HG03060 (cell line): ENCODE measurements at regions not wholly inside any gene's neighbourhood (a gene's known extent, or its start where the extent isn't known, plus 50 kb on each side); places are given as distances from the start of the nearest gene placed in this dataset.
"Not testable (repeated sequence)": the region's sequence is repeated elsewhere in the genome, so short reads cannot be mapped to it uniquely, and the experiment has no call there.

Source experiments
- ATAC-seq: cut with Tn5 transposase; IDR thresholded peaks from one replicate; pipeline ENCODE4 v1.9.1; 2021; ENCODE audit warnings: low read depth, moderate number of reproducible peaks; ENCODE audit not compliant: unreplicated experiment

DNA sequence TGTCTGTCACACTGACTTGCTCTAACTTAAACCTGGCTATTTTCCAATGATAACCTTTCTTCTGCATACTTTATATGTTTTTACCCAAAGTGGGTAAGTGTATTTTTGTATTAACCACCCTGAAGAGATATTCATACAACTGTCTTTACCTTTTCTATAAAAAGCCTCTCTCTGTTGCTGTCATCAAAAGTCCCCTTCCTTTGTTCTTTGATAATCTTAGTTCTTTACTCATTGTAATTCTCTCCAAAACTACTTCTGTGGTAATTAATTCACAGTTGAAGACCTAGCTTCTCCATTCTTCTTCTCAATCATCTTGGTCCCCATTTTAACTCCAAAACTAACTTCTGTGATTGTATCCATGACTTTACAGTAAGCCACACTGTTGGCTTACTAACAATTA is 479.7 kb upstream of the MGAT4C start:
- ATAC-seq, result peak; percentile 53

DNA sequence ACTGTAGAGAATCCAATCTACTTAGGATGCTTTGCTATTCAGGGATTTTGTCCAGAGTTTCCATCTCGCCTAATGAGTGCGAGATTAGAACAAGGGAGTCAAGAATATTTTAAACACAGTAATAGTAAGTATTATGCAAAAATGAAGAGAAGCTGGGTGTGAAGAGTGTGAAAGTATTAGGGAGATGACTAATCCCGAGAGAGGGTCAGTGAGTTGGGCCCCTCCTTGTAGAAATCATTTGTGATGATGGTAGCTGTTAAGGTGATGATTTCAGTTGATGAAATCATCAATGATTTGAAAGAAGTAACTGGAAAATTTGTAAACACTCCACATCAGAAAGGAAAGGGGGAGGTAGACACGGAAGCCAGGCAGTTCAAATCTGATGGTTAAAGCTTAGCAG is 478.9 kb upstream of the MGAT4C start:
- no peak for ATAC-seq

DNA sequence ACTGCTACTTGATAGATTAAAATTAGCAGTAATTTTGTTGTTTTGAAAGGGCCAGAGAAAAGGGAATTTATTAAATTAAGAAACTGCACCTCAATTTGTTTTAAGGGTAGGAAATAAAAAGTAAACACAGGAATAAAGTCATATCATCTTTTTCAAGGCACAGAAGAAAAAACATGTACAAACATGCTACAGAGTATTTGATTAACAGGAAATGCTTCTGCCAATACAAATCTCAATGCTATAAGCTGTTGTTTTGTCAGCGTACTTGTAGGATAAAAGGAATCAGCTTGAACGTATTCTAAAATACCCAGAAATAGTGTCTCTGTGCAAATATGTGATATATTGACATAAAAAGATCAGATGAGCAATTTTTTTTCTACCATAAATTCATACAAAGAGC is 474.0 kb upstream of the MGAT4C start:
- no peak for ATAC-seq

DNA sequence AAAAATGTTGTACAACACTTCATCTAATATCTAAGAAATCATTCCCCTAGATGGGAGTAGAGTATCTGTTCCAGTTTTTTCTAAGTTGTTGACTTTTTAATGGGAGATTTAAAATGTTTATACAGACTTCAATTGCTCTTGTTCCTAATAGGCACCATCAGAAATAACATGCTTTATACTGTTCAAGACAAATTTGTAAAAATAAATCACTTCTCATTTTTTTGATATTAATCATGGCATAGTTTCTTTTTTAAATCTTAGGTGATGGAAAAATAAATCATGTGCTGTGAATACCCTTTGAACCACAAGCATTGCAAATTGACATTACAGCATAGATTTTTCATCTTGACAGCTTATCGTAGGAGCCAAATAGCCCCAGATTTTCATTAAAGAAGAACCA is 473.5 kb upstream of the MGAT4C start:
- ATAC-seq, result no peak

DNA sequence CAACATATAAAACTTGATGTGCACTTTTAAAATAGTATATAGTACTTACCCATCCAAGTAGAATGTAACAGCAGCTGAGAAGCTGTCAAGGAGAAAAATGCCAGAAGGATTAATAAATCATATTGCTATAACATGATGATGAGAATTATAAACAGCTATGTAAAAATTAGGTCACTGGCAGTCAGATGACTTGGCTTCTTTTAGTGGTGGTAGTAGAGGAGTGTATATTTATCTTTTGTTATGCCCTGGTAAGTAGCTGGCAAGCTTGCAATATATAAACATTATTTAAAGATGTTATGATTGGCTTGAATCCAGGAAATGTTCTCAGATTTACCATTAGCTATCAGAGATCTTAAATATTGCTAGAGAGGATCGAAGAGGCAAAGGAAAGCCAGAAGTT is 471.0 kb upstream of the MGAT4C start:
- ATAC-seq, result no peak

DNA sequence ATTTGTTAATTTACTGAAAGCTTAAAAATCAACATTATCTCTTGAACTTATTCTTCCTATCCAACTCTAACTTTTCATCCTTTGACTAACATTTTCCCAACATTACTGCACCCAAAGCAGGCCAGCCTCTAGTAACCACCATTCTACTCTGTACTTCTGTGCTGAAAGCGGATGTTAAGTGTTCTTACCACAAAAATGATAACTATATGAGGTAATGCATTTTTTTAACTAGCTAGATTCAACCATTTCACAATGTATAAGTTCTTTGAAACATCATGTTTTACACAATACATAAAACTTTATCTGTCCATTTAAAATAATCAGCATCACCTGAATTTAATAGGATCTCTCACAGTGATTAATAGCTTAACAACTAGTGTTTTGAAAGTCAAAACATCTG is 468.5 kb upstream of the MGAT4C start:
- ATAC-seq, result no peak

DNA sequence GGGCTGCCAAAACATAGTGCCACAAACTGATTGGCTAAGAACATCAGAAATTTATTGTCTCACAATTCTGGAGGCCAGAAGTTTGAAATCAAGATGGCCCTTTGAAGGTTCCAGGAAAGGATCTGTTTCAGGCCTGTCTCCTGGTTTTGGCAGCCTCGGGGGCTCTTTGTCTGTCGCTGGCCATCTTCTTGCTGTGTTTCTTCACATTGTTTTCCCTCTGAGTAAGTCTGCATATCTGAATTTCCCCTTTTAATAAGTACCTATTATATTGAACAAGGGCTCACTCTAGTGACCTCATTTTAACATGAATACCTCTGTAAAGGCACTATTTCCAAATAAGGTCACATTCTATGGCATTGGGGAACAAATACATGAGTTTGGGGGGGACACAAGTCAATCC is 467.1 kb upstream of the MGAT4C start:
- no peak for ATAC-seq

DNA sequence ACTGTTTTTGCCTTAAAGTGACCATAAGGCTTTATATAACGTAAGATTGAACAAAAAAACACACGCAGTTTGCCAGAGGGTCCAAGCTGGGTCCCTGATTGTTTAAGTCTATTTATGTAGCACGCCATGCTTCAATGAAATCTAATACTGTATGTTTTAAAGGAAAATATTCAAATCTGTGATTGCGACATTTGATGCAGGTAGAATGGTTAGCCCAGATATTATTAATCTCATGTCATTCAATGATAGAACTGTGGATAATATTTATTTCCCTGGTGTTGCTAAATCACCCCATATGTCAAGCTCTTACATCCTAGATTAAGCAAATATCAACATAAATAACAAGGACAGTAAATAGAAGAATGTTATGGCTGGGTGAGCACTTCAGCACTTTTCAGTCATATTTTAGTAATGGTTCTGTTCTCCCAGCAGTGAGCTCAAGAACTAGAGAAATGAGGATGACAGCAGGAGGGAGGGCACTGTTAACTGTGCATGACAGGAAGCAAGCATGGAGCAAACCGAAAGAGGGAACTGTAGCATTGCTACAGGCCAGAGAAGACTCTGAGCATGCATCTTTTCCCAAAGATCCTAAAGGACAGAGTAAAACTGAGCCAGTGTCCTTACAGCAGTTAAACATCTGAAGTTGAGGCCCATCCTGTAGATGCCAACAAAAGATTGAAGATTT is 465.7 kb upstream of the MGAT4C start:
- no peak for ATAC-seq

DNA sequence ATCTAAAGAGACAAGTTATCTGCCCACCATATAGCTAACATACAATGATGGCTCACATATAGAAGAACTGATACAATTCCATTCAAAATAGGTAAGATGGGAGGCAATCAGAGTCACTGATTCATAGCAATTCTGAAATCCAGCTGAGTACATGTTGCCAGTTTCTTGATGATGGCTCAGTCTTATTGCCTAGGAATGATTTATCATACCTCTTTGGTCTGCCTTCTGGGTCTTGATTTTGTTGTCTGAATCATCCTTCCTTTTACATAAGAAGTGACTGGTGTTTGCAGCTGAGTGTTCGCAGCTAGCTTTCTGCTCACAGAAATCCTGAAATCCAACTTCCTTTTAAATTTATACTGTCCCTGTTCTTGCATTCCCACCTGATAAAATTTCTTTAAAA is 463.2 kb upstream of the MGAT4C start:
- ATAC-seq, result no peak

DNA sequence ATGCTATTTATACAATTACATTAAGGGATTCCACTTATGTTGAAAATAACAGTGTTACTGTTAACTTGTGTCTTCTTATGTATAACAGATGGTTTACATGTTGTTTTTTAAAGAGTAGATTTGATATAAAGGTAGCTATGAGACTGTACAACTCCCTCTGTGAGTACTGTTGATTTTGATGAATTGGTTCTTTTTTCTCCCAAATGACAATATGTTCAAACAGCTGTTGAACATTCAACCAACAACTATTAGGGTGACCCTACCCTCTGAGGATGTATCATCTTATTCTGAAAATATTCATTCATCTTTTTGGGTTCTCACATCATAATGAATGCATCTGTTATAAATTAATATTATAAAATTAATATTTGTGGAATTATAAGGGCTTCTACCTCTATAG is 456.9 kb upstream of the MGAT4C start:
- ATAC-seq, result no peak

DNA sequence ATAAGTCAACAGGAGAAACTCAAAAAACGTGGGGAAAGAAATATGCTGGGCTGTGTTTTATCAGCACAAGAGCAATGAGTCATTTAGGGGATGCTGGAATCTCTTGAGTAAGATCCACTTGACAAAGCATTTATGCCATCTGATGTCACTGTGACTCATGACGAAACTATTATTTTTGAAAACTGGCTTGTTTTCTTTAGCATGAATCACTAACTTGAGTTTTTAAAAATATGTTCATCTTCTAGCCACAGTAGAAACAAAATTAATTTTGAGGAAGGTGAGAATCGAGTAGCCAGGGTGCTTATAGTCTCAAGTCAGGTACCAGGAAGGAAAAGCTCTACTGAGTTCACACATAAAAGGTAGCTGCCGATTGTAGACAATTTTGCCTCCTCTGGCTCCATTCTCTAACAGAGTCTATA is 456.2 kb upstream of the MGAT4C start:
- ATAC-seq, result no peak

DNA sequence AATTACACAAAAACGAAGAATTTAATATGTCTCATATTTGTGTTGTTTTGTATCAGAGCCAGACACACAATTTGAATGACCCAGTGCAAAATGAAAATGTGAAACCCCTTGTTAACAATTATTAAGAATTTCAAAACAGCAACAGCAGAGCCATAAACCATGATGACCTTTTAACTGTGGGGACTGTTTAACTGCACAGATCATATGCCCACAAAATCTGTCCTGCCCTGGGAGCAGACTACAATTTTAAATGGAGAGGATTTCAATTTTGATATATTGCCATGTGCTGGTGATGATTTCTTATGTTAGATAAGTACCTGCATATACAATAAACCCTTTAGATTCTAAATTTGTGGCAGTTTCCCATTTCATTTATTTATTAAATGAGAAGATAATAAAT is 455.5 kb upstream of the MGAT4C start:
- no peak for ATAC-seq

DNA sequence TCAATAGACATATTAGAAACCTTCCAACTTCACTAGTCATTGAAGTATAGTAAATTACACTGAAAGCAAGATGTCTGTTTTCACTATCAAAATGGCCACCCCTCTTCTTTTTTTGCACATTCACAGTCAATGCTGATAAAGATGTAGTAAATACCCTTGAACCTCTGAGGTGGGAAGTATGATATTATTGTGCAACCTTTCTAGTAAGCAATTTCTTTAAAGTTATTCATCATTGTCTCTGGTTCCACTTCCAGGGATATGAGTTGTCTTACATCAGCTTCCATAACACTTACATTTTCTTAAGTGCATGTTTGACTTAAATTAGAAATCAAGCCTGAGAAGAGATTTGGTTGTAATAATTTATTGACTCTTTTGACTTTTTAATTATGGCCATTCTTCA is 453.9 kb upstream of the MGAT4C start:
- no peak for ATAC-seq

DNA sequence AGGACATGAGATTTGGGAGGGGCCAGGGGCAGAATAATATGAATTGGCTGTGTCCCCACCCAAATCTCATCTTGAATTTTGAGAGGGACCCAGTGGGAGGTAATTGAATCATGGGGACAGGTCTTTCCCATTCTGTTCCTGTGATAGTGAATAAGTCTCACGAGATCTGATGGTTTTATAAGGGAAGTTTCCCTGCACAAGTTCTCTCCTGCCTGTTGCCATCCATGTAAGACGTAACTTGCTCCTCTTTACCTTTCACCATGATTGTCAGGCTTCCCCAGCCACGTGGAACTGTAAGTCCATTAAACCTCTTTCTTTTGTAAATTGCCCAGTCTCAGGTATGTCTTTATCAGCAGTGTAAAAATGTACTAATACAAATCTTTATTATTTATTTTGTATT is 452.8 kb upstream of the MGAT4C start:
- ATAC-seq, result not testable (repeated sequence)

DNA sequence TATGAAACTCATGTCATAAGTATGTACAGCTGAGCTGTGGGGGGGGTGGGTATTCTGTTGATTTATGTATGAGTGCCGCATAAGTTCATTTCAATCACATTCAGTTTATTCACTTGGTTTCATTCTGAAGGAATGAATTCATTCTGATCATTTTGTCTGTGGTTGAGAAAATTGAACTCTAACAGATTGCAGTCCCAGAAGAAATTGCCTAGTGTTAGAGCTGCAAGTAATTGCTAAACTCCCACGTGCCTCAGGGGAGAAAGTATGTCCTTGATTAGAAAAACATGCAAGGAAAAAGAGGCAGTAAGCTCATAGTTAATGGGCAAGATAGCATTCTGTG is 442.4 kb upstream of the MGAT4C start:
- no peak for ATAC-seq

DNA sequence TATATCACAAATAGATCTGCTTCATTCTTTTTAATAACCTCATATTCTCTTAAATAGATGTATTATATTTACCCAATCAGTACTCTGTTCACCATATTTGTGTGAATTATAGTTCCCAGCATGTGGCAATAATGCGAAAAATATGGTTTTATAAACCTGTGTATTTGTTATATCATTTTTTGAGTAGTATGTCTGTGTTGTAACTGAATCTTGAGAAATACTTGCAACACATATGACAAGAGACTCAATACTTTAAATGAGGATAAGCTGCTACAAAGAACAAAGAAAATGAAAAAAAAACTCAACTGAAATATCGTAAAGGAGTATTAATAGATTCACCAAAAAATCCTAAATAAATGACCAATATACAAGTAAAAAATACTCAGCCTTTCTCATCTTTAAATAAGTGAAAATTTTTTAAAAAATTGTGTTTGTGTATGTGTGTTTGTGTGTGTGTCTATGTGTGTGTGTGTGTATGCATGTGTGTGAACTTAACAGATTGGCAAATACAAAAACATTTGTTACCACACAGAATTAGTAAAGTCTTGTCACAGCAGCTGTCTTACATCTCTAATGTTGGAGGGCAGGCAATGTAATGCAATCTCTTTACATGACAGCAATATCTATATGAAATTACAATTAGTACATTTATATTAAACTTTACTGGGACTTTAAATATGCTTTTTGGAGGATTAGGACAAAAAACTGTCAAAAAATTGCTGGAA is 441.9 kb upstream of the MGAT4C start:
- ATAC-seq, result no peak

DNA sequence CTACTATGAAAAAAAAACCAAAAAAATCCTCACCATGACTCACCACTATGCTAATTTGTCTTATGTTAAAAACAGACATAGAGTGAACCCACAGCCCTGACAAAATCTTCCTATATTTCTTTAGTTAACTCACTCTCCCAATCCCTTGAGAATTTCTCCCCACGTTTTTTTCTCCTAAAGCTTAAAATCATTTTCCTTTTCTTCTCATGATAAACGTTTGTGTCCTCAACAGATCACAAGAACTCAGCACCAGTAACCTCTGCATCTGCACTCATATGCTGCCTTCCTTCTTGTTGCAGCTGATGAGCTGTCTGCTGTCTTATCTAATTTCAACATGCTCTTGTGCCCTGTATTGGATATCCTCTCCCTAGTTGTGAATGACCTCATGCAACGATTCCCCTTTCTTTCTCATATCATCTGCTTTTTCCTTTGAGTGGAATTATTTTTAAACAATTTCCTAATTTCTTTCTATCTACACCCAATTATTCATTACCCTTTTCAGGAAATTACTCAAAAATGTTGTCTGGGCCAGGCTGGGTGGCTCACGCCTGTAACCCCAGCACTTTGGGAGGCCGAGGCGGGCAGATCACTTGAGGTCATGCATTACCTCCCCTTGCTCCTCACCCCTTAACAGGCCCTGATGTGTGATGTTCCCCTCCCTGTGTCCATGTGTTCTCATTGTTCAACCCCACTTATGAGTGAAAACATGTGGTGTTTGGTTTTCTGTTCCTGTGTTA is 427.5 kb upstream of the MGAT4C start:
- no peak for ATAC-seq

DNA sequence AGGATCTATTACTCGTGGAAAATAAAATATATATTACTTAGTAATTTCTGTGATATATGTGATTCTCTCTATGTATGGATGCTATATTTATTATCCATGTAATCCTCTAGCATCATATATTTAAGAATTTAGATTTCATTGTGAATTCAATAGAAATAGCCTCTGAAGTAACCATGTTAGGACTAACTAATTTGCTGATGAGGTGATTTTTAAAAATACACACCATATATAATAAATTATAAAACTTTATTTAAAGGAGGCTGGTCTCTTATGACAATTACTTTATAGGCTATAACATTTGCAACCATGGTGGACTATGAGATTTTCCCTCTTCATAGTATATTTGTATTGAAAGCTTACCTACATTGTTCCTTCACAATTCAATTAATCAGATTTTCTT is 424.9 kb upstream of the MGAT4C start:
- no peak for ATAC-seq

DNA sequence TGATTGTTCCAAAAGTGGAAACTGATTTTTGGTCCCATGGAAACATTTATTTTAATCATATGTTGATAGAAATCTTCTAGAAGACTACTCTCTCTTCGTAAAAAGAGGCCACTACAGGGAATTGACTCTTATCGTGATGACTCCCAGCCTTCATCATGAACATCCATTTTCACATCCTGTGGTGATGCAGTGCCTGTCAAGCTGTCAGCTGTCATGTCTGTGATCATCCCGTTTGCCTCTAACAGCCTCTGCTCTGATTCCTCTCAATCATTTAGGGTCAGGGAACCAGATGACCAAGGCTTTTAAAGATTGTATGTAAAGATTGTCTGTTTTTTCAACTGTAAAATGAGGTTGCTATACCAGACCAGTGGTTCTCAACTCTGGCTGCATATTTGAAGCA is 419.0 kb upstream of the MGAT4C start:
- ATAC-seq, result no peak

DNA sequence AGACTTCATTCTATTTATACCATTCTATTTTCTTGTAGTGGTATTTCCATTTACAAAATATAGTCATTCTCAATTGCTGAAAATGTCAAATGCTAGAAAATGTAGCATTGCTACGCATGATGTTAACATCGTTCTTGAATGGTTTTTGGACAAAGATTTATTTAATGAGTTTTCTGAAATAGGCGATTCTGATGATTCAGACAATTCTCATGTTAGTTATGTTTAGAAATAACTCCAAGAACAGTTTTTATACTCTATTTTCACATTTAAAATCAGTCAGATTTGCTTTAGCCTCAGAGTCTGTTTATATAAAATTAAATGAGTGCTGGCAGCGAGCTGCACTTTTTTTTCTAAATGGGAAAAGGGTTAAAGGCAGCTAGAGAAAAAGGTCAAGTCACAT is 414.8 kb upstream of the MGAT4C start:
- no peak for ATAC-seq

DNA sequence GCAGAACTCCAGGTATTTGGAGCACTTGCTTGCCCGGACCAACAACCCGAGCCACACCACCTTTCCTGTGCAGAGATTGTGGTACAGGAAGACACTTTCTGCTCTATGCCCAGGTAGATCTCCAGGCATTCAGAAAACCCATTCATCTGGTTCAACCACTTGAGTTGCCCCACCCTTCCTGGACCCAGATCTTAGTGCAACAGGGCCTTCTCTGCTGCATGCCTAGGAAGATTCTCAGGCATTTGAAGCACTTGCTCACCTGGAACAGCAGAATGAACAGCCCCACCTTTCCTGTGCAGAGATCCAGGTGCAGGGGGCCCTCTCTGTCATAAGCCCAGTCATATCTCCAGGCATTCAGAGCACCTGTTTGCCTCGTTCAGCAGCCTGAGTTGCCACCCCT is 412.8 kb upstream of the MGAT4C start:
- no peak for ATAC-seq

DNA sequence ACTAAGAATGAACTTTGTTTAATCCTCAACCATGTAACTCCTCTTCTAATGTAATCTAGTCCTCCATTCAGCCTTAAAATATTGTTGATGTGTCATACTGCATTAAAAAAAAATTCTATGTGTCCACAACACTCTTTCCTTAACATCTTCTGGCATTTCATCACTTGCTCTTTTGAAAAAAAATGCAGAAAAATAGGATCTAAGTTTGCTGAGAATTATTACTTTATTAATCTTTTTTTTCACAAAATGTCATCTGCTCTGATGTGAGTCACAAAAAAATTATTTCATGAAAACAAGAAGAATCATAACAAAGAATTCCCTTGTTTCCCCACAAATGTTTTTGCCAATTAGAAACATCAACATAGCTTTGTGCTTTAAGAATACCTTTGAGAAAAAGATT is 410.1 kb upstream of the MGAT4C start:
- ATAC-seq, result no peak
